Fibroblast of pulmonary artery (primary cell): ENCODE measurements at regions not wholly inside any gene's neighbourhood (a gene's known extent, or its start where the extent isn't known, plus 50 kb on each side); places are given as distances from the start of the nearest gene placed in this dataset.

ENCODE experiments used
- DNase-seq: peaks from one replicate; pipeline ENCODE4 v3.0.0-alpha.2; 2010; ENCODE audit warnings: low read depth
- H3K4me3 ChIP-seq: replicated peaks from 2 replicates; pipeline ENCODE4 v1.5.1; 2011; ENCODE audit warnings: low read depth, mild to moderate bottlenecking, control low read depth, low read length, moderate library complexity
- CTCF ChIP-seq: IDR thresholded peaks from 2 replicates; pipeline ENCODE4 v1.5.1; 2011; ENCODE audit warnings: mild to moderate bottlenecking, control low read depth, low read length, inconsistent platforms; ENCODE audit errors: missing control alignments

GRCh38 chr4:189511581-189511980, 429.1 kb upstream of the FRG1 start:
- no peak for DNase-seq
- H3K4me3 ChIP-seq, result no peak overlapping the region
- TF ChIP-seq CTCF, result no peak

GRCh38 chr4:189513421-189513820, 427.3 kb upstream of the FRG1 start:
- no peak for TF ChIP-seq CTCF
- no peak for DNase-seq
- H3K4me3 ChIP-seq, result no peak overlapping the region

GRCh38 chr4:189514209-189514608, 426.5 kb upstream of the FRG1 start:
- TF ChIP-seq CTCF, result no peak
- no peak overlapping the region for H3K4me3 ChIP-seq
- DNase-seq, result no peak

GRCh38 chr4:189516902-189517301, 423.8 kb upstream of the FRG1 start:
- no peak overlapping the region for H3K4me3 ChIP-seq
- no peak for TF ChIP-seq CTCF
- no peak for DNase-seq

- no peak for TF ChIP-seq CTCF
- DNase-seq, result no peak
- H3K4me3 ChIP-seq, result no peak overlapping the region
Measured at GRCh38 chr4:189519186-189519585, 421.5 kb upstream of the FRG1 start.

GRCh38 chr4:189525304-189525703, 415.4 kb upstream of the FRG1 start:
- no peak for DNase-seq
- no peak for TF ChIP-seq CTCF
- no peak overlapping the region for H3K4me3 ChIP-seq

- TF ChIP-seq CTCF, result no peak
- no peak for DNase-seq
- H3K4me3 ChIP-seq, result no peak overlapping the region
Measured at GRCh38 chr4:189530848-189531247, 409.8 kb upstream of the FRG1 start.
